ENCODE measurements at regions not wholly inside any gene's neighbourhood (a gene's known extent, or its start where the extent isn't known, plus 50 kb on each side); places are given as distances from the start of the nearest gene placed in this dataset.
"Not testable (repeated sequence)": the region's sequence is repeated elsewhere in the genome, so short reads cannot be mapped to it uniquely, and the experiment has no call there.

GRCh38 chr4:159770401-159770800, 667.5 kb downstream of the RAPGEF2 start:
- DNase-seq (no peak), ATAC-seq (no peak)
- Mint-ChIP-seq H3K36me3 (ENCODE audit: low read depth) (no peaks in the 10 kb centered on the region), H3K27ac (no peak overlapping the region), H3K4me1 (no peaks in the 10 kb centered on the region), H3K27me3 (no peaks in the 10 kb centered on the region), H3K4me3 (no peak overlapping the region)
- no peaks in the 10 kb centered on the region for H3K9me3 ChIP-seq (ENCODE audit: control insufficient read depth, low read length, poor library complexity, severe bottlenecking)

- DNase-seq: no peak
- Mint-ChIP-seq H3K27me3 (no peaks in the 10 kb centered on the region), H3K27ac (no peak overlapping the region), H3K36me3 (ENCODE audit: low read depth) (no peaks in the 10 kb centered on the region), H3K4me1 (no peaks in the 10 kb centered on the region), H3K4me3 (no peak overlapping the region)
- H3K9me3 ChIP-seq (ENCODE audit: control insufficient read depth, low read length, poor library complexity, severe bottlenecking): no peaks in the 10 kb centered on the region
- no peak for ATAC-seq
Measured at GRCh38 chr4:159770969-159771368, 668.1 kb downstream of the RAPGEF2 start.

- Mint-ChIP-seq H3K27ac (no peak overlapping the region), H3K27me3 (no peaks in the 10 kb centered on the region), H3K4me1 (no peaks in the 10 kb centered on the region), H3K36me3 (ENCODE audit: low read depth) (no peaks in the 10 kb centered on the region), H3K4me3 (no peak overlapping the region)
- no peaks in the 10 kb centered on the region for H3K9me3 ChIP-seq (ENCODE audit: control insufficient read depth, low read length, poor library complexity, severe bottlenecking)
- ATAC-seq: no peak
- DNase-seq: no peak
Measured at GRCh38 chr4:159776961-159777360, 674.1 kb downstream of the RAPGEF2 start.

- no peak overlapping the region for H3K27ac Mint-ChIP-seq
- no peak for ATAC-seq
- H3K9me3 ChIP-seq (ENCODE audit: control insufficient read depth, low read length, poor library complexity, severe bottlenecking): no peaks in the 10 kb centered on the region
- H3K36me3 Mint-ChIP-seq (ENCODE audit: low read depth): no peaks in the 10 kb centered on the region
- no peaks in the 10 kb centered on the region for H3K27me3 Mint-ChIP-seq
- H3K4me3 Mint-ChIP-seq: no peak overlapping the region
- no peak for DNase-seq
- no peaks in the 10 kb centered on the region for H3K4me1 Mint-ChIP-seq
Measured at GRCh38 chr4:159777689-159778088, 674.8 kb downstream of the RAPGEF2 start.

DNA sequence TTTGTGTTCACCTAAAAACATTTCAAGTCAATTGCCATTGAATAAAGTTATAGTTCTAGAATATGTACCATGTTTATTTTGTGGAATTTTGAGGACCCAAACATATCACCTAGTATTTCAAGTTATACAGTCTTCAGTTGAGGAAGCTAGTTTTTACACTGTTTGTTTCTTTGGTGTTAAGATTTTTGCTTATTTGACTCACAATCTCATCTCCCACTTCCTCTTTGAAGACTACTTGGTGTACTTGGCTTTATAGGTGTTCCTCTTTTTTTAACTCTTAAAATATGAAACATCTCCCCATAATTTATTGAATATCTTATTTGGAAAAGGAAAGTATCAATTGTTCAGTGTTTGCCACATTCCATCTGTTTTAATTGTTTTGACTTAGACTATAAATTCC, 675.4 kb downstream of the RAPGEF2 start:
- no peak for DNase-seq
- ATAC-seq: no peak
- Mint-ChIP-seq H3K27ac (no peak overlapping the region), H3K4me1 (no peaks in the 10 kb centered on the region), H3K4me3 (no peak overlapping the region), H3K36me3 (ENCODE audit: low read depth) (no peaks in the 10 kb centered on the region), H3K27me3 (no peaks in the 10 kb centered on the region)
- no peaks in the 10 kb centered on the region for H3K9me3 ChIP-seq (ENCODE audit: control insufficient read depth, low read length, poor library complexity, severe bottlenecking)

DNA sequence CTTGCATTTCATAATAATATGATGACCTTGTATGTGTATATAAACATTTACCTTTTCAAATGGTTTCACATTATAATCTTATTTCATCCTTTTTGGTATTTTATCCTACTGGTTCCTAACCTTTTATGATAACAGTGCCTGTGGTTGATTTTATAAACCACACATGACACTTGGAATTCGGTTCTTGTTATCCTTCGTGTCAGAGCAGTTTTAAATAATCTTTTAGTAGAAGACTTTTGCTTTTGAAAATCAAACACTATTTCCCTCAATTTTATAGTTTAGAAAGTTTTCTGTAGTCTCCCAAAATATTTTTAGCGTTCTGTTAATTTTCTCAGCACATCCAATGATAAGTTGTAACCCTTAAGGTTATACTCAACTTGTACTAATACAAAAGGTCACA, 676.8 kb downstream of the RAPGEF2 start:
- no peak overlapping the region for H3K27ac Mint-ChIP-seq
- H3K4me3 Mint-ChIP-seq: no peak overlapping the region
- no peaks in the 10 kb centered on the region for H3K36me3 Mint-ChIP-seq (ENCODE audit: low read depth)
- no peaks in the 10 kb centered on the region for H3K27me3 Mint-ChIP-seq
- ATAC-seq (no peak), DNase-seq (no peak)
- no peaks in the 10 kb centered on the region for H3K4me1 Mint-ChIP-seq
- H3K9me3 ChIP-seq (ENCODE audit: control insufficient read depth, low read length, poor library complexity, severe bottlenecking): no peaks in the 10 kb centered on the region

- Mint-ChIP-seq H3K4me1 (no peaks in the 10 kb centered on the region), H3K27me3 (no peaks in the 10 kb centered on the region), H3K36me3 (ENCODE audit: low read depth) (no peaks in the 10 kb centered on the region), H3K27ac (no peak overlapping the region), H3K4me3 (no peak overlapping the region)
- H3K9me3 ChIP-seq (ENCODE audit: control insufficient read depth, low read length, poor library complexity, severe bottlenecking): no peaks in the 10 kb centered on the region
- ATAC-seq: no peak
- no peak for DNase-seq
Measured at GRCh38 chr4:159780196-159780922, 677.5 kb downstream of the RAPGEF2 start.

GRCh38 chr4:159787901-159788300, 685.0 kb downstream of the RAPGEF2 start:
- Mint-ChIP-seq H3K36me3 (ENCODE audit: low read depth) (no peaks in the 10 kb centered on the region), H3K4me3 (no peak overlapping the region), H3K27me3 (no peaks in the 10 kb centered on the region), H3K4me1 (no peaks in the 10 kb centered on the region), H3K27ac (no peak overlapping the region)
- no peak for ATAC-seq
- DNase-seq: no peak
- H3K9me3 ChIP-seq (ENCODE audit: control insufficient read depth, low read length, poor library complexity, severe bottlenecking): no peaks in the 10 kb centered on the region

- H3K36me3 Mint-ChIP-seq (ENCODE audit: low read depth): no peaks in the 10 kb centered on the region
- DNase-seq (no peak), ATAC-seq (no peak)
- no peaks in the 10 kb centered on the region for H3K27me3 Mint-ChIP-seq
- H3K4me1 Mint-ChIP-seq: no peaks in the 10 kb centered on the region
- no peak overlapping the region for H3K4me3 Mint-ChIP-seq
- no peaks in the 10 kb centered on the region for H3K9me3 ChIP-seq (ENCODE audit: control insufficient read depth, low read length, poor library complexity, severe bottlenecking)
- no peak overlapping the region for H3K27ac Mint-ChIP-seq
Measured at GRCh38 chr4:159791334-159791733, 688.5 kb downstream of the RAPGEF2 start.

- ATAC-seq; H3K4me3 Mint-ChIP-seq; H3K27me3 Mint-ChIP-seq; H3K27ac Mint-ChIP-seq; H3K36me3 Mint-ChIP-seq (ENCODE audit: low read depth); H3K4me1 Mint-ChIP-seq; DNase-seq; H3K9me3 ChIP-seq (ENCODE audit: control insufficient read depth, low read length, poor library complexity, severe bottlenecking): not testable (repeated sequence)
Measured at GRCh38 chr4:159804592-159804991, 701.7 kb downstream of the RAPGEF2 start.

GRCh38 chr4:159823743-159824142, 720.9 kb downstream of the RAPGEF2 start:
- H3K27ac Mint-ChIP-seq: no peak overlapping the region
- H3K27me3 Mint-ChIP-seq: no peaks in the 10 kb centered on the region
- H3K36me3 Mint-ChIP-seq (ENCODE audit: low read depth): no peaks in the 10 kb centered on the region
- H3K9me3 ChIP-seq (ENCODE audit: control insufficient read depth, low read length, poor library complexity, severe bottlenecking): no peaks in the 10 kb centered on the region
- H3K4me3 Mint-ChIP-seq: no peak overlapping the region
- H3K4me1 Mint-ChIP-seq: no peaks in the 10 kb centered on the region
- DNase-seq (no peak), ATAC-seq (no peak)

GRCh38 chr4:159828687-159829086, 725.8 kb downstream of the RAPGEF2 start:
- H3K9me3 ChIP-seq (ENCODE audit: control insufficient read depth, low read length, poor library complexity, severe bottlenecking): no peaks in the 10 kb centered on the region
- Mint-ChIP-seq H3K36me3 (ENCODE audit: low read depth) (no peaks in the 10 kb centered on the region), H3K4me1 (no peaks in the 10 kb centered on the region), H3K27ac (no peak overlapping the region), H3K27me3 (no peaks in the 10 kb centered on the region), H3K4me3 (no peak overlapping the region)
- ATAC-seq (no peak), DNase-seq (no peak)

- DNase-seq (no peak), ATAC-seq (no peak)
- no peaks in the 10 kb centered on the region for H3K27me3 Mint-ChIP-seq
- H3K36me3 Mint-ChIP-seq (ENCODE audit: low read depth): no peaks in the 10 kb centered on the region
- H3K4me1 Mint-ChIP-seq: no peaks in the 10 kb centered on the region
- H3K4me3 Mint-ChIP-seq: no peak overlapping the region
- no peaks in the 10 kb centered on the region for H3K9me3 ChIP-seq (ENCODE audit: control insufficient read depth, low read length, poor library complexity, severe bottlenecking)
- H3K27ac Mint-ChIP-seq: no peak overlapping the region
Measured at GRCh38 chr4:159829184-159829583, 726.3 kb downstream of the RAPGEF2 start.

DNA sequence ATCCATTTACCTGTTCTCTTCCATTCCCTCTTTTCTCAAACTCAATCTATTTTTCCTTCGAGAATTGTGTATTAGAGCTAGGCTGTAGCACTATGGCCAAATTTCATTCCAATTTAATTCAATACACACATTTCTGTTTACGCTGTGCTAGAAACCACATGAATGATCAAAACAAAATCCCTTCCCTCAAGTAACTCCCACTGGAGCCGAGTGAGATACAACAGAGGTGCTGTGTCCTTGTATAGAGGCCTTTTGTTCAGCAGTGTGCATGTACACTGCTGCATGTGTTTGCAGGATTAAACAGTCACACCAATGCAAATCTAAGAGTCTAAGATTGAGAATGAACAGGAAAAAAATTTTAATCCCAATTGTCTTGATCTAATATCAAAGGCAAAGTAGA, 734.2 kb downstream of the RAPGEF2 start:
- Mint-ChIP-seq H3K4me1 (no peaks in the 10 kb centered on the region), H3K4me3 (no peak overlapping the region), H3K27ac (no peak overlapping the region), H3K36me3 (ENCODE audit: low read depth) (no peaks in the 10 kb centered on the region), H3K27me3 (no peaks in the 10 kb centered on the region)
- DNase-seq (no peak), ATAC-seq (no peak)
- H3K9me3 ChIP-seq (ENCODE audit: control insufficient read depth, low read length, poor library complexity, severe bottlenecking): no peaks in the 10 kb centered on the region
